ENCODE measurements at regions not wholly inside any gene's neighbourhood (a gene's known extent, or its start where the extent isn't known, plus 50 kb on each side); places are given as distances from the start of the nearest gene placed in this dataset.

DNA sequence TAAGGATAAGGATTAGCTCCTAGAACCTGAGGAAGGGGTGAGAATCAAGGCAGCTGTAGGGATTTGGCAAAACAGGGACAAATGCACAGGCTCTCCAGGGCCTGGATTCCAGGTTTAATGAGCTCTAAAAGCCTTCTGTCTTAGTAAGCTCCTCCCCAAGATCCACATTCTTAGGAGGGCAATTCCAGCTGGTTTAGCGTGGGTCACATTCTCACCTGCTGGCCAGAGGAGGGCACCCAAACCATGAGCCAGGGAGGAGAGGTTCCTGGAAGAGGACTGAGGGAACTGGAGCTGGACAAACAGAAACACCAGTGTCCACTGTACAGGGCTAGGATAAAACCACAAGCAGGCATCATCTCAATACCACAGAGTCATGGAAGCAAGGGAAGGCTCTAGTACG, 480.0 kb downstream of the CCDC171 start:
- DNase-seq, result no peak
- H3K4me3 ChIP-seq, result no peak overlapping the region
- intact Hi-C loops (cut with DNase I), result no loop called here
- H3K27ac ChIP-seq, result no peak overlapping the region
- TF ChIP-seq POLR2A (IDR thresholded peaks at IDR 0.05), result no peak
- TF ChIP-seq, protein P1, sequence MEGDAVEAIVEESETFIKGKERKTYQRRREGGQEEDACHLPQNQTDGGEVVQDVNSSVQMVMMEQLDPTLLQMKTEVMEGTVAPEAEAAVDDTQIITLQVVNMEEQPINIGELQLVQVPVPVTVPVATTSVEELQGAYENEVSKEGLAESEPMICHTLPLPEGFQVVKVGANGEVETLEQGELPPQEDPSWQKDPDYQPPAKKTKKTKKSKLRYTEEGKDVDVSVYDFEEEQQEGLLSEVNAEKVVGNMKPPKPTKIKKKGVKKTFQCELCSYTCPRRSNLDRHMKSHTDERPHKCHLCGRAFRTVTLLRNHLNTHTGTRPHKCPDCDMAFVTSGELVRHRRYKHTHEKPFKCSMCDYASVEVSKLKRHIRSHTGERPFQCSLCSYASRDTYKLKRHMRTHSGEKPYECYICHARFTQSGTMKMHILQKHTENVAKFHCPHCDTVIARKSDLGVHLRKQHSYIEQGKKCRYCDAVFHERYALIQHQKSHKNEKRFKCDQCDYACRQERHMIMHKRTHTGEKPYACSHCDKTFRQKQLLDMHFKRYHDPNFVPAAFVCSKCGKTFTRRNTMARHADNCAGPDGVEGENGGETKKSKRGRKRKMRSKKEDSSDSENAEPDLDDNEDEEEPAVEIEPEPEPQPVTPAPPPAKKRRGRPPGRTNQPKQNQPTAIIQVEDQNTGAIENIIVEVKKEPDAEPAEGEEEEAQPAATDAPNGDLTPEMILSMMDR (IDR thresholded peaks at IDR 0.05), result no peak
- H3K27me3 ChIP-seq, result no peaks in the 10 kb centered on the region
- no peaks in the 10 kb centered on the region for H3K36me3 ChIP-seq (replicated peaks in 1 of 2)
- no peaks in the 10 kb centered on the region for H3K9me3 ChIP-seq (replicated peaks in 1 of 3)
- H3K4me1 ChIP-seq (replicated peaks in 1 of 2), result no peaks in the 10 kb centered on the region
- 87 to 100% (median 91%) methylated on average over 1 to 2 of the region's 2 CpGs for WGBS, 4 donors

DNA sequence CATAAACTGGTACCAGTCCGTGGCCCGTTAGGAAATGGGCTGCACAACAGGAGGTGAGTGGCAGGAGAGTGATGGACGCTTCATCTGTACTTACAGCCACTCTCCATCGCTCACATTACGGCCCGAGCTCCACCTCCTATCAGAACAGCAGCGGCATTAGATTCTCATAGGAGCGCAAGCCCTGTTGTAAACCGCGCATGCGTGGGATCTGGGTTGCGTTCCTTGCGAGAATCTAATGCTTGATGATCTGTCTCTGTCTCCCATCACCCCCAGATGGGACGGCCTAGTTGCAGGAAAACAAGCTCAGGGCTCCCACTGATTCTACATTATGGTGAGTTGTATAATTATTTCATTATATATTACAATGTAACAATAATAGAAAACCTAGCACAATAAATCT, 480.4 kb downstream of the CCDC171 start:
- intact Hi-C loops (cut with DNase I), result no loop called here

DNA sequence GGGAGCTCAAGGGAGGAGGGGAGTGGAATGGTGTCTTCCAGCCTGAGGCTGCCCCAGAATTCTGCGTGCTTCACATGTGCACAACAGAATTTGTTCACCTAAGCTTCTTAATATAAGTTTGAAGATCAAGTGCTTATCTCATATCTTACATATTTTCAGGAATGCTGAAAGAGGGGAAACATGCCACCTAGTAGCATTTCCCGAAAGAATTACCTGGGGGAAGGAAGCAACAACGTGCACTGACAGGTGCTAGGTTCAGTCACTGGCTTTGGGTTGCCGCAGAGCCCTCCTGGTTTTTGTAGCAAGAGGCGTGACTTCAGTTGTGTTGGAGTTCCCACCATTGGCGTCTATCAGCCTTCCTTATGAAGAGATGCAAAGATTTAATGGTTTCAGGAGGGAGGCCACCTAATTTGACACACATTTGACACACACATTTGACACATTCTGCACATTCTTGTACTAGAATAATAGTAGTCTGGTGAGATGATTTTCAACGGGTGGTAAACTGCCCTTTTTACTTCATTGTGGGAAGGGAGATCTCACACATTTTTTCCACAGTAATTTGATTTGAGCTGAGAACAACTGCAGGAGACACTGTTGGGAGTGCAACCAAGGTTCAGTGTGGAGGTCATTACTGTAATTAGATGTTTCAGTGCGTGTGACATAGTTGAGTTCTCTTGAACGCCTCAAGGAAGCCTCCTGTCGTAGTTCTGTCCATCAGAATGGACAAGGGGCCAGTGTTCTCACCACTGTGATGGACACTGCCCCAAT, 481.3 kb downstream of the CCDC171 start:
- WGBS, 4 donors, result 80 to 84% (median 82%) methylated on average over 10 of the region's 10 CpGs
- Histone ChIP-seq H3K27me3 (no peaks in the 10 kb centered on the region), H3K9me3 (replicated peaks in 1 of 3) (peaks cover 0 to 6% (median 0%) of the 10 kb centered on the region in 3 donors), H3K27ac (no peak overlapping the region), H3K4me3 (no peak overlapping the region), H3K36me3 (replicated peaks in 1 of 2) (no peaks in the 10 kb centered on the region), H3K4me1 (replicated peaks in 1 of 2) (no peaks in the 10 kb centered on the region)
- TF ChIP-seq, protein P1 (IDR thresholded peaks at IDR 0.05), result no peak
- TF ChIP-seq POLR2A (IDR thresholded peaks at IDR 0.05), result no peak
- DNase-seq, result no peak
- intact Hi-C loops (cut with DNase I), result no loop called here

More for the DNA sequence above, 480.4 kb downstream of the CCDC171 start:
- H3K36me3 ChIP-seq (replicated peaks in 1 of 2), result no peaks in the 10 kb centered on the region
- no peaks in the 10 kb centered on the region for H3K4me1 ChIP-seq (replicated peaks in 1 of 2)
- no peak for TF ChIP-seq POLR2A (IDR thresholded peaks at IDR 0.05)
- TF ChIP-seq, protein P1 (IDR thresholded peaks at IDR 0.05), result no peak
- peaks cover 0 to 1% (median 0%) of the 10 kb centered on the region in 3 donors for H3K9me3 ChIP-seq (replicated peaks in 1 of 3)
- no peak overlapping the region for H3K4me3 ChIP-seq
- no peak overlapping the region for H3K27ac ChIP-seq
- WGBS, 4 donors, result 90 to 94% (median 92%) methylated on average over 14 of the region's 14 CpGs
- H3K27me3 ChIP-seq, result no peaks in the 10 kb centered on the region
- DNase-seq, result no peak

DNA sequence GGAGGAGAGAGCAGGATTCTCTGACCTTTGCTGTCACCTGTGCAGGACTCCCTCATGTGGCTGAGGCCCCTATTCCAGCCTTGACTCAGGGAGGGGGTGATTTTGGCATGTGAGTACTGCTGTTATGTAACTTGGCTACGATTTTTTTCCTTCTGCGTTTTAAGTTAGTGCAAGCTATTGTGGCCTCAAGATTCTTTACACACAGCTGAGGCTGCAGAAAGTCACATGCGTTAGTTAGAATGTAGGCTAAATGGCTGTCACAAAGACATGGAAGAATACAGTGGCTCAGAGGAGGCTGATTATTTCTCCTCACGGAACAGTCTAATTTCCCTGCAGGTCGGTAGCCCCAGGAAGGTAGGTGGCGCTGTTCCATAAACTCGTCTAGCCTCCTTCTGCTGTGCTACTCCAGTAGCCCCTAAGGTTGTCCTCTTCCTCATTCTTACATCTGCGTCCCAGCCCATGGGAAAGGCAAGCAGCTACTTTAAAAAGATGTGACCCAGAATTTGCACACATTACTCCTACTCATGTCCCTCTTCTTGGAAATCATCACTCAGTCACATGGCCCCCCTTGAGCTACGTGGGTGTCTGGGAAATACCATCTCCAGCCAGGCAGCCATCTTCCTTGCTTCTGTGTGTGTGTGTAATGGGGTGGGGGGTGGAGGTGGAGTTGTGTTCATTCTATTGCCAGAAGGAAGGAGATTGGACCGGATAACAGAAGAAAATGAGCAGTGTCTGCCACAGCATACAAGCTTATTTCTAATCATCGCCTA, 486.6 kb downstream of the CCDC171 start:
- intact Hi-C loops (cut with DNase I), result no loop called here
- no peak overlapping the region for H3K4me3 ChIP-seq
- H3K4me1 ChIP-seq (replicated peaks in 1 of 2), result no peaks in the 10 kb centered on the region
- TF ChIP-seq, protein P1 (IDR thresholded peaks at IDR 0.05), result peak in 3 of 6 experiments; percentile 8 to 34 (median 28)
- no peak for TF ChIP-seq POLR2A (IDR thresholded peaks at IDR 0.05)
- no peaks in the 10 kb centered on the region for H3K36me3 ChIP-seq (replicated peaks in 1 of 2)
- WGBS, 4 donors, result 51 to 66% (median 57%) methylated on average over 10 to 11 of the region's 11 CpGs
- no peaks in the 10 kb centered on the region for H3K27me3 ChIP-seq
- H3K9me3 ChIP-seq (replicated peaks in 1 of 3), result peaks cover 0 to 6% (median 0%) of the 10 kb centered on the region in 3 donors
- peak in 3 of 7 donors; percentile 12 to 63 (median 33) for DNase-seq
- no peak overlapping the region for H3K27ac ChIP-seq

All from adrenal gland (tissue), 9 donors.